HG03103 (cell line): ENCODE measurements at regions not wholly inside any gene's neighbourhood (a gene's known extent, or its start where the extent isn't known, plus 50 kb on each side); places are given as distances from the start of the nearest gene placed in this dataset.

Experiments used
- ATAC-seq: cut with Tn5 transposase; IDR thresholded peaks from one replicate; pipeline ENCODE4 v1.9.1; 2021; ENCODE audit warnings: low read depth; ENCODE audit not compliant: unreplicated experiment

- no peak for ATAC-seq
Observed at GRCh38 chr10:4120096-4120853, 335.3 kb upstream of the KLF6 start.

GRCh38 chr10:4119107-4119506, 334.1 kb upstream of the KLF6 start:
- ATAC-seq, result no peak

DNA sequence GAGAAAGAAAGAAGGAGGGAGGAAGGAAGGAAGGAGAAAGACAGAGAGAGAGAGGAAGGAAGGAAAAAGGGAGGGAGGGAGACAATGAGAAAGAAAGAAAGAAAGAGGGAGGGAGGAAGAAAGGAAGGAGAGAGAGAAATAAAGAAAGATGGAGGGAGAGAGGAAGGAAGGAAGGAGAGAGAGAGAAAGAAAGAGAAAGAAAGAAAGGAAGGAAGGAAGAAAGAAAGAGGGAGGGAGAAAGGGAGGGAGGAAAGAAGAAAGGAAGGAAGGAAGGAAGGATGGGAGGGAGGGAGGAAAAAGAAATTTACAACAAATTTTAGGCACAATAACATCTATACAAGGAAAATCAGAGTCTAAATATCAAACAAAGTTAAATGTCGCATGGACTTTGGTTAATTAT, 332.6 kb upstream of the KLF6 start:
- ATAC-seq, result no peak

- no peak for ATAC-seq
Observed at GRCh38 chr10:4111643-4112042, 326.6 kb upstream of the KLF6 start.

DNA sequence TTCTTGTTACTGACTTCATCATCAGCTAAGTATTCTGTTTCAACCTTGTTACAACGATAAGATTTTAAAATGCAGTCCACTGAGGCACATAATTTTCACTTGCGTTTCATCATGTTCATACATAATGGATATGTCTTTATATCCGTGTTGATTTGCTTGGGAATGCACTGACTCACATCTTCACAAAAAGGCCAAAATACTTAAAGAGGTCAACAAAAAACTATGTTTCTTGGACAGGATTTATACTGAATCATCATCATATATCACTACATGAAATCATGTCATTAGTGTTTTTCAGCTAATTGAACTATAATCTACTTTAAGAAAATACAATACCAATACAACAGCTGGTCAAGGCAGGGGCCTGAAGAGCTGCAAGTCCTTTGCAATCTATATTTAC, 324.5 kb upstream of the KLF6 start:
- no peak for ATAC-seq

GRCh38 chr10:4108693-4109092, 323.7 kb upstream of the KLF6 start:
- no peak for ATAC-seq

- ATAC-seq, result no peak
Observed at GRCh38 chr10:4107285-4107851, 322.4 kb upstream of the KLF6 start.

- no peak for ATAC-seq
Observed at GRCh38 chr10:4103603-4104002, 318.6 kb upstream of the KLF6 start.

DNA sequence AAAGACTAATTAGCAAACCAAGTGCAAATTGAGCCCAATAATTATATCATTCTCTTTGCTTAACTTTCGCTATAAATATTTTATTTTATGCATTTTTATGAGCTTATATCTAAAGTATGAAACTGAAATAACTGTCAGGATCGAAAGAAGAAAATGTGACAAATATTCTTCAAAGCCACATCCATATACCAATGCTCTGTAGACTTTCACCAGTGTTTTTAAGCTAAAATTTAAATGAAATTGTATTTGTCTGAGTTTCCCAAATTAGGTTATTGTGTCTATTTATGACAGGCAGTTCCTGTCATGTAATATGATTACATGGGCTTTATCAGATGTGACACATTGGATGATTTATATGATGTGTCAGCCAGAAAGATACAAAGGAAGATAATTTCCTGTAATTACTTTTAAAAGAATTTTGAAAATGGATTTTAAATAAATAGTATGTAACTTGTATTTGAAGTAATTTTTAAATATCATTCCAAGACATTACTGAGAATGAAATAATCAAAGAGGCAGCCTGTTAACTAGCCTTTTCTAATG, 317.9 kb upstream of the KLF6 start:
- no peak for ATAC-seq

DNA sequence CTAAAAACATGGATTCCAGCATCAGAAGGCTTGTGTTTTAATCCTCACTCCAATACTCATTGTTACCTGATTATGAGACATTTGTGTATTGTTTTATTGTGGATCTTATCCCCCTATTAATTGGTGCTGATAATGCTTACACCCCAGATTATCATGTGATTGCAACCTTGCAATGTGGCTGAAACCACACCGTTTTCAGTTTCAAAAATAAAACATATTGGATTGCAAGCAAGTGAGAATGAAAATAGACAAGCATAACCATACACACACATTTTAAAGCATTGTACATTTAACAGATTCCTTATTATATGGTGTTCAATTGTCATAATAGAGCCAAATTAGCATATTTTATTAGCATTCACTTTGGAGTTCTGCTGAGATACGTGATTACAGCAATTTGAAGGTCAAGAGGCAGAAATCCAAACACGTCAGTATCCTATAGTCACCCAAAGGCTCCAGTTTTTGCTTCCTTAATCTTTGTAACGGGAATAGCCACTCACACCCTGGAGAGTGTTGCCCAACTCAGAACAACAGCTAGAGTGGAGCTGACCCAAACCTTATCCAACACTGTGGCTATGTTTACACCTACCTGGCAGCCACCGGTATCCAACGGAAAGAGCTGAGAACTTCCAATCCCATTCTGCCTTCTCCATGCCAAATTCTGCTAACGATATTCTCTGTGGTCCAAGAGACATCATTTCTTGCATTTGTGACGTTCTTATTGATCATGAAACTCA, 317.1 kb upstream of the KLF6 start:
- no peak for ATAC-seq

- ATAC-seq, result no peak
Observed at GRCh38 chr10:4100380-4100779, 315.4 kb upstream of the KLF6 start.

DNA sequence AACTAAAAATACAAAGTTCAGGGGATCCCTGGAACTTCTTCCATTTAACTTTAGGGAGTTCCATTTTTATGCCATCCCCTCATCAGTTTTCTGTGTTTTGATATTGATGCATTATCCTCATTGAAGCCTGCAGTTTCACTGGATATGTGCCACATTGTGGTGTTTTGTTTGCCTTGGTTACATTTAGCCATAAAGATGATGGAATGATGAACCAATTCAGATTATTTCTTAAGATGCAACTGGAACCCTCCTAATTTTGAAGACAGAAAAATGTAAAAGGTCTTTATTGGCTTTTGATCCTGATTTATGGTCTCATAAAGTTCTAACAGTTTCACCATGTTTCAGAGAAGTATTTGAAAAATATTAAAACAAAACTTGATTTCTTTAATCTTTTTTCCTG, 314.2 kb upstream of the KLF6 start:
- no peak for ATAC-seq

DNA sequence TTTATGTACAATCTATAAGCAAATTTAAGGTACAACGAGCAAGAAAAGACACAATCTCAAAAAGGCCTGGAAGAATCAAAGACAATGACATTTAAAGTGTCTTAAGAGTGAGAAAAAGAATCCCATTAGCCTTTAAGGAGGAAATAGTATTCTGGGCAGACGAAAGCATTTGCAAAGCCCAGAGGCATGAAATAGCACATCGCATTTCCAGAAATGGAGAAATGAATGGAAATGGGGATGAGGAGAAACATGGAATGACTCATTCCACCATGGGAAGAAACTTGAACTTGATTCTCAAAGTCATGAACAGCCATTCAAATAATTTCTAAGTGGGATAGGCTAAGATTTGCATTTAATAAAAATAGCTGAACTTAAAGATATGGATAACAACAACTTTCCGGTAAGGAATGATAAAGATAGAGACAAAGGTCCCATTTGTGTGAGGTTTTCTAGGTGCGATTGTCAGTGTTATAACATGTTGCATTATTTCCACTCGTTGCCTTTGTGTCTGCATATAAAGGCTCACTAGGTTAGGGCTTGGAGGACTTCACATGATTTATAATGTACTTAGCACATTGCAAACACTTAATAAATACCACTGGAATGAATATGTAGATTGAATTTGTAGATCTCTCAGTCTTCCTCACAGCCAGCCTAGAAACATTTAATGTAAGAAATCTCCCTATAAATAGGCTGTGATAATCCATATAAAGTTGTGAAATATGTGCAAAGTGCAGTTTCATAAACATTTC, 310.3 kb upstream of the KLF6 start:
- no peak for ATAC-seq

DNA sequence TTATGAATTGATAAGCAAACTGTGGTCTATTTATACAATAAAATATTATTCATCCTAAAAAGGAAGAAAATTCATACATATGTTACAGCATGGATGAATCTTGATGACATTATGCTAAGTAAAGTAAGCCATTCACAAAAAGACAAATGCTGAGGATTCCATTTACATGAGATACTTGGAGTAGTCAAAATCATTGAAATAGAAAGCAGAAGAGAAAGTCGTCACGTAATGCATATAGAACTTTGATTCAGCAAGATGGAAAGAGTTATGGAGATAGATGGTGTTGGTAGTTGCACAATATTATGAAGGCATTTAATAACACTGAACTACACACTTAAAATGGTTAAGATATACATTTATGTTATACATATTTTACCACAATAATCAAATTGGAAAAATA, 309.7 kb upstream of the KLF6 start:
- no peak for ATAC-seq

DNA sequence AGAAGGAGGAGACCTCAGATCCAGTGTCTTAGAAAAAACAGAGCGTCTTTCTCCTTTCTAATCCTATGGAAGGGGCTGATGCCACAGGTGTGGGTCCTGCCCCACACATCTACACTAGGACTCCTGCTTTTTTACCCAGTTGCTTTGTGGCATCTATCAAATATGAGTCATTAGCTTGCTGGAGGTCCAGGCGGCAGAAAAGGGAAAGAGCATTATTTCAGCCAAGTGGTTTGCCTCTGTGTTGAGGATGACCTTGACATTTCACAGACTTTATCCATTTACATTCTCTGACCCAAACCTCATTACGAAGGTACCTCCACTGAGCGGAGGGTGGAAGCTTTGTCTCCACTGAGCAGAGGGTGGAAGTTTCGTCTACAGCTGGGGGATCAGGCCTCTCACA, 308.4 kb upstream of the KLF6 start:
- no peak for ATAC-seq

DNA sequence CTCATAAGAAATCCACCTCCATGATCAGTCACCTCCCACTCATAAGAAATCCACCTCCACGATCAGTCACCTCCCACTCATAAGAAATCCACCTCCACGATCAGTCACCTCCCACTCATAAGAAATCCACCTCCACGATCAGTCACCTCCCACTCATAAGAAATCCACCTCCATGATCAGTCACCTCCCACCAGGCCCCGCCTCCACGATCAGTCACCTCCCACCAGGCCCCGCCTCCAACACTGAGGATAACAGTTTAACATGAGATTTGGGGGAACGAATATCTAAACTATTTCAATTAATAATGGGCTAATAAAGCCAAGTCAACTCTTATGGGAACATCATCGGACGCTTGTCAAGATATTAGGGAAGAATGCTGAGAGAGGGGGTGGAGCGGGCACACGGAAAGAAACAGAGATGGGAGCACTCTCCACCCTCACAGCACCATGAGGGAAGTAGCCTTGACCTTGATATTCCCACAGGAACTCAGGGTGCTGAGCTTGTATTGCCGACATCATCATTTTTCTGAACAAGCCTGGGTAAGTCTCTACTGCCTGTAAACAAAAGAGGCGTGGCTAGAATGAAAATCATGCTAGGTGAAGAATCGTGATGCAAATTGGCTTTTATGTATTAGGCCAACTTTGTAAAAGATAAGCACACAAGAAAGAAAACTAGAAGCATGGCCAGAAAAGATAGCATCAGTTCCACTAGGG, 303.5 kb upstream of the KLF6 start:
- ATAC-seq, result no peak

DNA sequence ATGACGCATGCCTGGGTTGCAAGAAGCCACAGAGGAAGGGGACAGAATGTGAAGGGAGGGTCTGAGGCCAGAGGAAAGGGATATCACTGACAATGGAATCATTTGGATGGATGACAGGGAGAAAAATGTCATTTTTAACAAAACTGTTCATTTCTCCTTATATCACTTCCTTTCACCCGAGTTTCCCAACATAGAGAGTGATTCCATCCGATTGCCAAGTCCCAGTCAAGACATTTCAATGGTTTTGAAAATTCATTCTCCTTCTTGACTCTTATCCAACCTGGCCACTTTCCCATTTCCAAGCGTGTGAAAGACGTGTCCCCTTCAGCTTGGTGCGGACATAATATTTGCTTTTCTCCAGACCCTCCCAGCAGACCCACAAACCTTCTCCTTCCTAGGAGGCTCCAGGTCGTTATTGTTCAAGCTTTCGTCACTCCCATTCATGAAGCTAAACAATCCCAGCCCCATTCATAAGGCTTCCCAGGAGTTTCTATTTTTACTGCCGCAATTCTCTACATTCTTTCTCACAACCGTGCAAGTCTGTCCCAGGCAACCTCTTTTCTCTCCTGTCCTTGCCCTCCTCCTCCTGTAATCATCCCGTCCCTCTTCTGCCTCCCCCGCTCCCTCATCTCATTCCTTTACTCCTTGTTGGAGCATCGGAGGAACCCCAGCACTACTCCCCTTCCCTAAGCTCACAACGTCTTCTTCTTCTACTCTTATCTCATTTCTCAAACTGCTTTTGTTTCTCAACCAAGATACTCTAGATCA, 301.3 kb upstream of the KLF6 start:
- ATAC-seq, result no peak

DNA sequence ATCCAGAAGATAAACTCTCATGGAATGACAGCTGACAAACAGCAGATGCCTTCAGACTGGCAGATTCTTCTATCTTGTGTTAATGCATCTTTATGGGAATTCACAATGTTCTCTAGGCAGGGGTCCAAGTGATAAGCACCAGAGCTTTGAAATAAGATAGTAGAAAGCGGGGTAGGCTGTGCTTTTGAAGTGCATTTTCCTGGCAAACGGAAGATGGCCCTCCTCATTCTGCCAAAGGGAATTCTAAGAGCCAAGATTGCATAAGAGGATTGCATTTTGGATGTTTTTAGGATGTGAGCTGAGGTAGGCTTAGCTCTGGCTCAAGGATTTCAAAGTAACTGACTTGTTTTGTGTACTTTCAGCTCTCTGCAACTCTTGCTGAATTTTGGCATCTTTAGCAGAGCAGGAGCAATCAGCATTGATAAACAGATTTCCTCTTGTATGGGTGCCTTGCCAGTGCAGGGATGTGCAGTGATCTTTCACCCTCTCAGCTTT, 298.5 kb upstream of the KLF6 start:
- ATAC-seq, result no peak

- no peak for ATAC-seq
Observed at GRCh38 chr10:4082861-4083260, 297.9 kb upstream of the KLF6 start.
